HEK293 (cell line): ENCODE measurements at regions not wholly inside any gene's neighbourhood (a gene's known extent, or its start where the extent isn't known, plus 50 kb on each side); places are given as distances from the start of the nearest gene placed in this dataset.

Experiments
- CTCF ChIP-seq: fragments of 450-650 bp; formaldehyde crosslinking; IDR thresholded peaks from 2 replicates; pipeline ENCODE4 v1.5.1; 2016; ENCODE audit warnings: missing biosample characterization, missing genetic modification characterization
- YY1 ChIP-seq: fragments of 450-650 bp; formaldehyde crosslinking; IDR thresholded peaks from 2 replicates; pipeline ENCODE4 v1.5.1; 2018; ENCODE audit warnings: missing biosample characterization, missing genetic modification characterization
- ZBTB26 ChIP-seq: fragments of 450-650 bp; formaldehyde crosslinking; optimal IDR thresholded peaks from 2 replicates; pipeline ENCODE3; 2016; ENCODE audit warnings: missing biosample characterization, mild to moderate bottlenecking, missing genetic modification characterization
- ZNF324 ChIP-seq: fragments of 450-650 bp; formaldehyde crosslinking; IDR thresholded peaks from 2 replicates; pipeline ENCODE4 v1.5.1; 2016; ENCODE audit warnings: missing biosample characterization, missing genetic modification characterization
- ZNF510 ChIP-seq: fragments of 450-650 bp; formaldehyde crosslinking; IDR thresholded peaks from 2 replicates; pipeline ENCODE4 v1.5.1; 2018; ENCODE audit warnings: mild to moderate bottlenecking, missing genetic modification characterization, missing biosample characterization; ENCODE audit not compliant: insufficient replicate concordance
- ZNF791 ChIP-seq: fragments of 450-650 bp; formaldehyde crosslinking; IDR thresholded peaks from 2 replicates; pipeline ENCODE4 v1.5.1; 2016; ENCODE audit warnings: missing biosample characterization, missing genetic modification characterization
- ZSCAN16 ChIP-seq: fragments of 450-650 bp; formaldehyde crosslinking; IDR thresholded peaks from 2 replicates; pipeline ENCODE4 v1.5.1; 2016; ENCODE audit warnings: missing biosample characterization, missing genetic modification characterization
- ZSCAN4 ChIP-seq: fragments of 450-650 bp; formaldehyde crosslinking; IDR thresholded peaks from 2 replicates; pipeline ENCODE4 v1.5.1; 2017; ENCODE audit warnings: missing biosample characterization, missing genetic modification characterization
- TF ChIP-seq, protein P1 (sequence below): fragments of 450-650 bp; formaldehyde crosslinking; IDR thresholded peaks from 2 replicates; pipeline ENCODE4 v1.5.1; 2016; ENCODE audit warnings: missing biosample characterization, missing genetic modification characterization

DNA sequence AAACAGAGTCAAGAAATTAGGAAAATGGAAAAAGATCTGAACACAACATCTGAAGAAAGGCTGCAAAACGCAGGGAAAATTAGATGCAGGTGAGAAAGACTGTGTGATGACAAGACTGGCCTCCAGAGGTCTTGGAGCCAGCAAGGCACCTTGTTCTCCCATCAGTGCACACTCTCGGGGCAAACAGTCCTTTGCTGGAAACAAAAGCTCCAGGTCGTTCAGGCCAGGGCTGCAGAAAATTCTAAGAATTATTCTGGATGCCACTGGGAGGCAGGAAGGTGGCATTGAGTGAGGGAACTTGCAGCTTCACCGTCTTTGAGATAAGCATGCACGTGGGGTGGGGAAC is 219.9 kb upstream of the SSTR4 start:
- no peak for TF ChIP-seq CTCF (tag by site-specific recombination)
- TF ChIP-seq, protein P1, sequence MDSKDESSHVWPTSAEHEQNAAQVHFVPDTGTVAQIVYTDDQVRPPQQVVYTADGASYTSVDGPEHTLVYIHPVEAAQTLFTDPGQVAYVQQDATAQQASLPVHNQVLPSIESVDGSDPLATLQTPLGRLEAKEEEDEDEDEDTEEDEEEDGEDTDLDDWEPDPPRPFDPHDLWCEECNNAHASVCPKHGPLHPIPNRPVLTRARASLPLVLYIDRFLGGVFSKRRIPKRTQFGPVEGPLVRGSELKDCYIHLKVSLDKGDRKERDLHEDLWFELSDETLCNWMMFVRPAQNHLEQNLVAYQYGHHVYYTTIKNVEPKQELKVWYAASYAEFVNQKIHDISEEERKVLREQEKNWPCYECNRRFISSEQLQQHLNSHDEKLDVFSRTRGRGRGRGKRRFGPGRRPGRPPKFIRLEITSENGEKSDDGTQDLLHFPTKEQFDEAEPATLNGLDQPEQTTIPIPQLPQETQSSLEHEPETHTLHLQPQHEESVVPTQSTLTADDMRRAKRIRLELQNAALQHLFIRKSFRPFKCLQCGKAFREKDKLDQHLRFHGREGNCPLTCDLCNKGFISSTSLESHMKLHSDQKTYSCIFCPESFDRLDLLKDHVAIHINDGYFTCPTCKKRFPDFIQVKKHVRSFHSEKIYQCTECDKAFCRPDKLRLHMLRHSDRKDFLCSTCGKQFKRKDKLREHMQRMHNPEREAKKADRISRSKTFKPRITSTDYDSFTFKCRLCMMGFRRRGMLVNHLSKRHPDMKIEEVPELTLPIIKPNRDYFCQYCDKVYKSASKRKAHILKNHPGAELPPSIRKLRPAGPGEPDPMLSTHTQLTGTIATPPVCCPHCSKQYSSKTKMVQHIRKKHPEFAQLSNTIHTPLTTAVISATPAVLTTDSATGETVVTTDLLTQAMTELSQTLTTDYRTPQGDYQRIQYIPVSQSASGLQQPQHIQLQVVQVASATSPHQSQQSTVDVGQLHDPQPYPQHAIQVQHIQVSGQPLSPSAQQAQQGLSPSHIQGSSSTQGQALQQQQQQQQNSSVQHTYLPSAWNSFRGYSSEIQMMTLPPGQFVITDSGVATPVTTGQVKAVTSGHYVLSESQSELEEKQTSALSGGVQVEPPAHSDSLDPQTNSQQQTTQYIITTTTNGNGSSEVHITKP (tag by site-specific recombination), result no peak
- no peak for TF ChIP-seq ZBTB26
- TF ChIP-seq ZNF510, result no peak
- TF ChIP-seq YY1 (tag by site-specific recombination), result no peak
- no peak for TF ChIP-seq ZSCAN4 (tag by site-specific recombination)
- no peak for TF ChIP-seq ZNF324 (tag by site-specific recombination)
- no peak for TF ChIP-seq ZSCAN16 (tag by site-specific recombination)
- no peak for TF ChIP-seq ZNF791
